GM12873 (cell line): ENCODE measurements at regions not wholly inside any gene's neighbourhood (a gene's known extent, or its start where the extent isn't known, plus 50 kb on each side); places are given as distances from the start of the nearest gene placed in this dataset.

ENCODE experiments used
- CTCF ChIP-seq: IDR thresholded peaks from 2 replicates; pipeline ENCODE4 v1.5.1; 2012; ENCODE audit warnings: low read depth, mild to moderate bottlenecking, moderate library complexity, low read length, control low read depth; ENCODE audit not compliant: insufficient read depth; ENCODE audit errors: missing control alignments

GRCh38 chr5:135703016-135703550 lies 124.3 kb upstream of the CXCL14 start:
- no peak for TF ChIP-seq CTCF

- TF ChIP-seq CTCF: no peak
Observed at GRCh38 chr5:135702191-135702590, 123.4 kb upstream of the CXCL14 start.

- TF ChIP-seq CTCF: no peak
Observed at GRCh38 chr5:135700731-135701130, 121.9 kb upstream of the CXCL14 start.

- TF ChIP-seq CTCF: no peak
Observed at GRCh38 chr5:135697959-135698345, 119.2 kb upstream of the CXCL14 start.

- TF ChIP-seq CTCF: no peak
Observed at GRCh38 chr5:135697251-135697958, 118.6 kb upstream of the CXCL14 start.

GRCh38 chr5:135696317-135696716 lies 117.5 kb upstream of the CXCL14 start:
- no peak for TF ChIP-seq CTCF

GRCh38 chr5:135695656-135696313 lies 117.0 kb upstream of the CXCL14 start:
- no peak for TF ChIP-seq CTCF
